ENCODE measurements at regions not wholly inside any gene's neighbourhood (a gene's known extent, or its start where the extent isn't known, plus 50 kb on each side); places are given as distances from the start of the nearest gene placed in this dataset.

- H3K4me3 ChIP-seq (ENCODE audit: low read depth, low read length): no peak overlapping the region
- DNase-seq (ENCODE audit: low read depth, low spot score): no peak
- in situ Hi-C loops (cut with HindIII; ENCODE audit: low sequenced_read_pairs): no loop called here
These were observed 172.7 kb downstream of the GPAT3 start for GRCh38 chr4:83708500-83709175.

GRCh38 chr4:83704786-83705185, 168.9 kb downstream of the GPAT3 start:
- TF ChIP-seq CTCF (IDR thresholded peaks at IDR 0.05; ENCODE audit: low read depth, low read length): no peak
- in situ Hi-C loops (cut with HindIII; ENCODE audit: low sequenced_read_pairs): no loop called here
- no peak for DNase-seq (ENCODE audit: low read depth, low spot score)
- no peak overlapping the region for H3K4me3 ChIP-seq (ENCODE audit: low read depth, low read length)

More at GRCh38 chr4:83708500-83709175, 172.7 kb downstream of the GPAT3 start:
- TF ChIP-seq CTCF (IDR thresholded peaks at IDR 0.05; ENCODE audit: low read depth, low read length): no peak

- H3K4me3 ChIP-seq (ENCODE audit: low read depth, low read length): no peak overlapping the region
- DNase-seq (ENCODE audit: low read depth, low spot score): no peak
- in situ Hi-C loops (cut with HindIII; ENCODE audit: low sequenced_read_pairs): no loop called here
- no peak for TF ChIP-seq CTCF (IDR thresholded peaks at IDR 0.05; ENCODE audit: low read depth, low read length)
These were observed 167.8 kb downstream of the GPAT3 start for GRCh38 chr4:83703752-83704151.

GRCh38 chr4:83701041-83701440, 165.1 kb downstream of the GPAT3 start:
- no peak overlapping the region for H3K4me3 ChIP-seq (ENCODE audit: low read depth, low read length)
- in situ Hi-C loops (cut with HindIII; ENCODE audit: low sequenced_read_pairs): no loop called here
- no peak for TF ChIP-seq CTCF (IDR thresholded peaks at IDR 0.05; ENCODE audit: low read depth, low read length)
- DNase-seq (ENCODE audit: low read depth, low spot score): no peak

- in situ Hi-C loops (cut with HindIII; ENCODE audit: low sequenced_read_pairs): no loop called here
- TF ChIP-seq CTCF (IDR thresholded peaks at IDR 0.05; ENCODE audit: low read depth, low read length): no peak
- DNase-seq (ENCODE audit: low read depth, low spot score): no peak
These were observed 163.4 kb downstream of the GPAT3 start for GRCh38 chr4:83699358-83699757.

GRCh38 chr4:83692028-83692427, 156.1 kb downstream of the GPAT3 start:
- no peak overlapping the region for H3K4me3 ChIP-seq (ENCODE audit: low read depth, low read length)
- in situ Hi-C loops (cut with HindIII; ENCODE audit: low sequenced_read_pairs): no loop called here
- no peak for TF ChIP-seq CTCF (IDR thresholded peaks at IDR 0.05; ENCODE audit: low read depth, low read length)
- DNase-seq (ENCODE audit: low read depth, low spot score): no peak

More at GRCh38 chr4:83699358-83699757, 163.4 kb downstream of the GPAT3 start:
- no peak overlapping the region for H3K4me3 ChIP-seq (ENCODE audit: low read depth, low read length)
